ENCODE measurements at regions not wholly inside any gene's neighbourhood (a gene's known extent, or its start where the extent isn't known, plus 50 kb on each side); places are given as distances from the start of the nearest gene placed in this dataset.

DNA sequence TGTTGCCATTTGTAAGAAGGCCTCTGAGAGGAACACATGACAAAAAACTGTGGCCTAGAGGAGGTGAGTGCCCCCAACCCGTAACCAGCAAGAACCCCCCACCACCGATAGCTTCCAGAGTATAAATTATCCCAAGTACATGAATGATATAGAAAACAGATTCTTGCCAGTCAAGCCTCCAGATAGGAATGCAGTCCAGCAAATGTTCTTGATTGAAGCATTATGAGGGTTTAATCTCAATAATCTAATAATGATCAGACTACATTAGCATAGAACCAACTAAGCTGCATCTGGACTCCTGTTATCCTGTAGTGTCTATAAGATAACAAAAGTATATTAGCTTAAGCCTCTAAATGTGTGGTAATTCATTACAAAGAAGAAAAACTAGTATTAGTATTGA, 908.9 kb upstream of the ATXN8OS start (continued):
- no peak for TF ChIP-seq PBX3 (IDR thresholded peaks at IDR 0.05)
- TF ChIP-seq JUND (IDR thresholded peaks at IDR 0.05): no peak
- TF ChIP-seq YY1 (IDR thresholded peaks at IDR 0.05; ENCODE audit: low read depth): no peak
- TF ChIP-seq EZH2phosphoT487 (IDR thresholded peaks at IDR 0.05; ENCODE audit: borderline replicate concordance, low read depth): no peak
- no peak for TF ChIP-seq NRF1 (IDR thresholded peaks at IDR 0.05; ENCODE audit: low read depth, low read length)
- TF ChIP-seq MEF2A (IDR thresholded peaks at IDR 0.05; ENCODE audit: borderline replicate concordance, low read depth): no peak
- peak; percentile 94 for TF ChIP-seq GATA2 (CRISPR knock-in tag; IDR thresholded peaks at IDR 0.05)
- TF ChIP-seq FOXJ3 (CRISPR knock-in tag; IDR thresholded peaks at IDR 0.05): peak; percentile 83
- TF ChIP-seq SMC3 (IDR thresholded peaks at IDR 0.05; ENCODE audit: low read depth, low read length): no peak
- peak; percentile 48 for TF ChIP-seq TCF12 (IDR thresholded peaks at IDR 0.05)

DNA sequence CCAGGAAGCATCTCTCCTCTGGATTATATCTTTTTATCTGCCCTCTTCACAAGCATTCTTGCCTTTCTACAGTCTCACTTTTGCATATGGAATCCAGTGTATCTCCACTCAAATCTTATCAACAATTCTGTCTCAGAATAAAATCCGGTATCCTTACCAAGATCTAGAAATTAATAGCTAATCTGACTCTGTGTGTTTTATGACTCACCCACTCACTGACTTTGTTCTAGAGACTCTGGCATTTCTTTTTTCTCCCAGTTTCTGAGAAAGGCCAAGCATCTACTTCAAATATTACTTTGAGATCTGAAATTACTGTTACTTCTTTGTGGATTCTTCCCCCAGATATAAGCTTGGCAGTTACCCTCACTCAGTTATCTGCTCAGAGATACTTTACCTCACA, 913.5 kb upstream of the ATXN8OS start:
- H4K20me1 ChIP-seq (ENCODE audit: insufficient read depth): no peaks in the 10 kb centered on the region
- 38% methylated on average over 1 of the region's 1 CpG for WGBS (ENCODE audit: low lambda C conversion rate)
- TF ChIP-seq RFX5 (IDR thresholded peaks at IDR 0.05; ENCODE audit: low read length) (no peak), MXI1 (IDR thresholded peaks at IDR 0.05; ENCODE audit: low read depth, low read length) (no peak), CHD2 (IDR thresholded peaks at IDR 0.05; ENCODE audit: low read length, partially characterized antibody) (no peak), RXRA (IDR thresholded peaks at IDR 0.05; ENCODE audit: borderline replicate concordance, low read depth) (no peak), SMC3 (IDR thresholded peaks at IDR 0.05; ENCODE audit: low read depth, low read length) (no peak), PBX3 (IDR thresholded peaks at IDR 0.05) (no peak), ELF1 (IDR thresholded peaks at IDR 0.05) (no peak), SIN3A (IDR thresholded peaks at IDR 0.05; ENCODE audit: borderline replicate concordance, low read depth, low read length) (no peak)
- no peaks in the 10 kb centered on the region for H3K79me2 ChIP-seq (ENCODE audit: insufficient read depth)
- no peaks in the 10 kb centered on the region for H3K36me3 ChIP-seq (replicated peaks in 1 of 2; ENCODE audit: control insufficient read depth in 1 of 2, insufficient read depth in 2 of 2, low read length in 1 of 2)
- POLR2A ChIA-PET: no interaction called here
- H2AFZ ChIP-seq (ENCODE audit: low read depth): no peak overlapping the region
- H3F3A ChIP-seq (replicated peaks; ENCODE audit: insufficient read depth): no peaks in the 10 kb centered on the region
- no peaks in the 10 kb centered on the region for H3K9me3 ChIP-seq
- H3K4me2 ChIP-seq: no peak overlapping the region
- DNase-seq: no peak
- peaks cover 0 to 2% of the 10 kb centered on the region in 2 experiments; a peak in 2 of 4 replicates for H3K4me1 ChIP-seq (ENCODE audit: control insufficient read depth in 1 of 2, insufficient read depth in 2 of 2, low read depth in 1 of 2, low read length in 1 of 2)
- CTCF ChIA-PET: no interaction called here
- H3K4me3 ChIP-seq (ENCODE audit: low read depth in 2 of 2, low read length in 1 of 2): no peak overlapping the region
- no peak overlapping the region for H3K9ac ChIP-seq
- H3K27me3 ChIP-seq (ENCODE audit: insufficient read depth): no peaks in the 10 kb centered on the region
- H3K9me2 ChIP-seq: no peaks in the 10 kb centered on the region
- H3K27ac ChIP-seq (ENCODE audit: low read depth in 2 of 2, low read length in 1 of 2): no peak overlapping the region

DNA sequence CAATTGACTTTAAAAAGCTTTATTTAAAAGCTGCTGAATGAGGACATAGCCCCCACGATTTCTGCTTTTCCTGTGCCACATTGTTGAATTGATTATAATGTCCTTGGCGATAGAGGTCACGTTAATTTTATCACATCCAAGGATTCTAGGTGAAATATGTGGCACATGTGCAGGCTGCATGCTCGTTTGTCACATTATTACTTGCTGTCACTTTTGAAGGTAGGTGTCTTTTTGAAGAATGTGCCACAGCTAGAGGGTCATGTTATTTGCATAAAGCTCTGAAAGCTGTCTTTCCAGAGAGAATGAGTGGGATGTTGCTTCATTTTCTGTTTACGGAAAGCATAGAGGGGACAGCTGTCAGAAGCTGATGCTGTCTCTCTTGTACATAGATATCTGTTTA, 927.6 kb upstream of the ATXN8OS start:
- no peaks in the 10 kb centered on the region for H3K9me2 ChIP-seq
- no peaks in the 10 kb centered on the region for H4K20me1 ChIP-seq (ENCODE audit: insufficient read depth)
- CTCF ChIA-PET: interaction anchor here (1.3 kb wide), 1 partner anchor 10 kb away, joined by 3 read pairs; no protein-coding TSS in a partner anchor
- H3K27me3 ChIP-seq (ENCODE audit: insufficient read depth): no peaks in the 10 kb centered on the region
- DNase-seq: no peak
- H3K9ac ChIP-seq: no peak overlapping the region
- no peaks in the 10 kb centered on the region for H3K9me3 ChIP-seq
- H3K27ac ChIP-seq (ENCODE audit: low read depth in 2 of 2, low read length in 1 of 2): no peak overlapping the region
- H3K4me1 ChIP-seq (ENCODE audit: control insufficient read depth in 1 of 2, insufficient read depth in 2 of 2, low read depth in 1 of 2, low read length in 1 of 2): no peaks in the 10 kb centered on the region
- POLR2A ChIA-PET: no interaction called here
- H2AFZ ChIP-seq (ENCODE audit: low read depth): no peak overlapping the region
- H3K36me3 ChIP-seq (replicated peaks in 1 of 2; ENCODE audit: control insufficient read depth in 1 of 2, insufficient read depth in 2 of 2, low read length in 1 of 2): no peaks in the 10 kb centered on the region
- 50% methylated on average over 5 of the region's 5 CpGs for WGBS (ENCODE audit: low lambda C conversion rate)
- no peaks in the 10 kb centered on the region for H3F3A ChIP-seq (replicated peaks; ENCODE audit: insufficient read depth)
- no peaks in the 10 kb centered on the region for H3K79me2 ChIP-seq (ENCODE audit: insufficient read depth)
- H3K4me3 ChIP-seq (ENCODE audit: low read depth in 2 of 2, low read length in 1 of 2): no peak overlapping the region
- TF ChIP-seq, protein P1, sequence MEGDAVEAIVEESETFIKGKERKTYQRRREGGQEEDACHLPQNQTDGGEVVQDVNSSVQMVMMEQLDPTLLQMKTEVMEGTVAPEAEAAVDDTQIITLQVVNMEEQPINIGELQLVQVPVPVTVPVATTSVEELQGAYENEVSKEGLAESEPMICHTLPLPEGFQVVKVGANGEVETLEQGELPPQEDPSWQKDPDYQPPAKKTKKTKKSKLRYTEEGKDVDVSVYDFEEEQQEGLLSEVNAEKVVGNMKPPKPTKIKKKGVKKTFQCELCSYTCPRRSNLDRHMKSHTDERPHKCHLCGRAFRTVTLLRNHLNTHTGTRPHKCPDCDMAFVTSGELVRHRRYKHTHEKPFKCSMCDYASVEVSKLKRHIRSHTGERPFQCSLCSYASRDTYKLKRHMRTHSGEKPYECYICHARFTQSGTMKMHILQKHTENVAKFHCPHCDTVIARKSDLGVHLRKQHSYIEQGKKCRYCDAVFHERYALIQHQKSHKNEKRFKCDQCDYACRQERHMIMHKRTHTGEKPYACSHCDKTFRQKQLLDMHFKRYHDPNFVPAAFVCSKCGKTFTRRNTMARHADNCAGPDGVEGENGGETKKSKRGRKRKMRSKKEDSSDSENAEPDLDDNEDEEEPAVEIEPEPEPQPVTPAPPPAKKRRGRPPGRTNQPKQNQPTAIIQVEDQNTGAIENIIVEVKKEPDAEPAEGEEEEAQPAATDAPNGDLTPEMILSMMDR (IDR thresholded peaks at IDR 0.05): no peak
- H3K4me2 ChIP-seq: no peak overlapping the region

All from SK-N-SH (cell line).